WERI-Rb-1 (cell line): ENCODE measurements at regions not wholly inside any gene's neighbourhood (a gene's known extent, or its start where the extent isn't known, plus 50 kb on each side); places are given as distances from the start of the nearest gene placed in this dataset.

Experiments
- DNase-seq: peaks from one replicate; pipeline ENCODE4 v3.0.0-alpha.2; 2020
- H3K27ac ChIP-seq: fragments of 250-450 bp; sonication (Bioruptor Pico); 2 replicates; pipeline ENCODE4 v1.5.1; 2020; ENCODE audit warnings: mild to moderate bottlenecking, moderate library complexity
- H3K27me3 ChIP-seq: fragments of 250-450 bp; sonication (Bioruptor Pico); 2 replicates; pipeline ENCODE4 v1.5.1; 2021; ENCODE audit warnings: mild to moderate bottlenecking, low read depth, moderate library complexity; ENCODE audit not compliant: insufficient read depth, severe bottlenecking
- H3K36me3 ChIP-seq: fragments of 250-450 bp; sonication (Bioruptor Pico); 2 replicates; pipeline ENCODE4 v1.5.1; 2020; ENCODE audit warnings: mild to moderate bottlenecking, moderate library complexity
- H3K4me3 ChIP-seq: 2 replicates; pipeline ENCODE4 v1.5.1; 2011; ENCODE audit warnings: low read depth, mild to moderate bottlenecking, control low read depth, low read length
- H3K9me3 ChIP-seq: fragments of 250-450 bp; sonication (Bioruptor Pico); 2 replicates; pipeline ENCODE4 v1.5.1; 2021; ENCODE audit warnings: mild to moderate bottlenecking, moderate library complexity; ENCODE audit not compliant: severe bottlenecking
- CTCF ChIP-seq: IDR thresholded peaks from 2 replicates; pipeline ENCODE4 v1.5.1; 2011; ENCODE audit warnings: low read depth, mild to moderate bottlenecking, control low read depth, inconsistent platforms, low read length

GRCh38 chr2:21912405-21912804 is 788.6 kb downstream of the TDRD15 start:
- H3K4me3 ChIP-seq = no peak overlapping the region
- no peaks in the 10 kb centered on the region for H3K9me3 ChIP-seq
- no peak overlapping the region for H3K27ac ChIP-seq
- DNase-seq = no peak
- H3K36me3 ChIP-seq = no peaks in the 10 kb centered on the region
- no peaks in the 10 kb centered on the region for H3K27me3 ChIP-seq
- TF ChIP-seq CTCF = no peak

GRCh38 chr2:21915201-21915600 is 791.4 kb downstream of the TDRD15 start:
- Histone ChIP-seq H3K9me3 (no peaks in the 10 kb centered on the region), H3K27ac (no peak overlapping the region), H3K4me3 (no peak overlapping the region), H3K36me3 (no peaks in the 10 kb centered on the region), H3K27me3 (no peaks in the 10 kb centered on the region)
- no peak for TF ChIP-seq CTCF
- DNase-seq = no peak

- Histone ChIP-seq H3K36me3 (no peaks in the 10 kb centered on the region), H3K27me3 (no peaks in the 10 kb centered on the region), H3K4me3 (no peak overlapping the region), H3K27ac (no peak overlapping the region), H3K9me3 (no peaks in the 10 kb centered on the region)
- no peak for DNase-seq
- TF ChIP-seq CTCF = no peak
Observed at GRCh38 chr2:21916934-21917522, 793.3 kb downstream of the TDRD15 start.

- Histone ChIP-seq H3K4me3 (no peak overlapping the region), H3K27me3 (no peaks in the 10 kb centered on the region), H3K36me3 (no peaks in the 10 kb centered on the region), H3K9me3 (peaks cover 3% of the 10 kb centered on the region), H3K27ac (no peak overlapping the region)
- DNase-seq = no peak
- no peak for TF ChIP-seq CTCF
Observed at GRCh38 chr2:21920721-21921120, 797.0 kb downstream of the TDRD15 start.

- Histone ChIP-seq H3K9me3 (peaks cover 3% of the 10 kb centered on the region), H3K36me3 (no peaks in the 10 kb centered on the region), H3K4me3 (no peak overlapping the region), H3K27me3 (no peaks in the 10 kb centered on the region), H3K27ac (no peak overlapping the region)
- no peak for DNase-seq
- no peak for TF ChIP-seq CTCF
Observed at GRCh38 chr2:21924640-21925285, 801.0 kb downstream of the TDRD15 start.

- TF ChIP-seq CTCF = no peak
- Histone ChIP-seq H3K36me3 (no peaks in the 10 kb centered on the region), H3K9me3 (peaks cover 3% of the 10 kb centered on the region), H3K27ac (no peak overlapping the region), H3K27me3 (no peaks in the 10 kb centered on the region), H3K4me3 (no peak overlapping the region)
- no peak for DNase-seq
Observed at GRCh38 chr2:21928292-21928691, 804.5 kb downstream of the TDRD15 start.
